Neutrophil (primary cell): ENCODE measurements at regions not wholly inside any gene's neighbourhood (a gene's known extent, or its start where the extent isn't known, plus 50 kb on each side); places are given as distances from the start of the nearest gene placed in this dataset.
A peak's percentile ranks its signal among the peaks of the same experiment; 100 is the strongest.

Experiments used
- H3K27ac ChIP-seq: fragments of 200-600 bp; sonication (generic); 2 replicates; pipeline ENCODE4 v1.5.1; 2016; ENCODE audit warnings: mild to moderate bottlenecking, moderate library complexity
- H3K27me3 ChIP-seq: fragments of 200-600 bp; sonication (generic); 2 replicates; pipeline ENCODE4 v1.6.0; 2016; ENCODE audit warnings: mild to moderate bottlenecking
- H3K36me3 ChIP-seq: fragments of 200-600 bp; sonication (generic); 2 replicates; pipeline ENCODE4 v1.5.1; 2017
- H3K4me1 ChIP-seq, 2 experiments: fragments of 200-600 bp in 1 of 2; sonication (generic) in 1 of 2; 1 replicate in 1 of 2; 2 replicates in 1 of 2; pipeline versions ENCODE4 v1.5.1 to v1.6.1; 2013 to 2016; ENCODE audit warnings: low read depth in 1 of 2, low read length in 1 of 2, mild to moderate bottlenecking in 1 of 2, moderate library complexity in 1 of 2; ENCODE audit not compliant: control insufficient read depth in 1 of 2, insufficient read depth in 1 of 2
- H3K4me3 ChIP-seq, 2 experiments: fragments of 200-600 bp in 1 of 2; sonication (generic) in 1 of 2; 1 replicate in 1 of 2; 2 replicates in 1 of 2; pipeline ENCODE4 v1.5.1; 2013 to 2016; ENCODE audit warnings: low read depth in 1 of 2, low read length in 1 of 2, mild to moderate bottlenecking in 1 of 2, moderate library complexity in 1 of 2
- H3K9me3 ChIP-seq: fragments of 200-600 bp; sonication (generic); 2 replicates; pipeline ENCODE4 v1.5.1; 2016
- TF ChIP-seq, protein P1 (sequence below): fragments of 200-600 bp; sonication (generic); IDR thresholded peaks from 2 replicates; pipeline ENCODE4 v1.5.1; 2016; ENCODE audit warnings: antibody characterized with exemption

DNA sequence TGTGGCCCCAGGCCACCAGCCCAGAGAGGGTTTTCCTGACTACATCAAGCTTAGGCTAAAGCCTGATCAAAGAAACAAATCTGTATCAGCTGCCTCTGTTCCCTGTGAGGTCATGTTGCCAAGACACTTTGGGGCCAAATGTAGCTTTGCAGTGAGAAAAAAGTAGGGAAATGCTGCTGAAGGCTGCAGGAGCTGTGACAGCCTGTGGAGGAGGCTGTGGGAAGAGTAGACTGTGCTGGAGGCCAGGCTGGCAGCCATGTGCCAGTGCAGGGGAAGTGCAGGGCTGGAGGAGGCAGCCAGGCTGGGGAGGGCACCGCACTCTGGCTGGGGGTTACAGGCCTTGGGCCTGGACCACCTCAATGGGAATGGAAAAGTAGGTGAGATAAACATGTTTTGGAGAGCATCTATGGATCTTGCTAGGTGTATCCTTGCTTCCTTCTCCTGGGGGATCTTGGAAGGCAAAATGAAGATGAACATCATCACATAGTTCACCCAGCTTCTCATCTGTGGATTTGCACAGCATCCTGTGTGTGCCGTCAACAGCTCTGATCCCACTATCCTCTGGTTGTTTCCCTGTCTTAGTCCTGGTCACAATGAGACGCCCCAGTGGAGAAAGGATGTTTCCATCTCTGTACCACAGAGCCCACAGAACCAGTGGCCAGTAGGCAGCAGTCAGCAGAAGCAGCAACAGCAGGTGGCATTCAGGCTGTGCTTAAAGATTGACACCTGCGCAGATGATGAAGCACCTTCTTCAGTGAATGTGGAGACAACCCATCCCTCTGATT lies 103.8 kb upstream of the COPS8 start:
- no peaks in the 10 kb centered on the region for H3K27me3 ChIP-seq
- no peaks in the 10 kb centered on the region for H3K36me3 ChIP-seq
- TF ChIP-seq, protein P1, sequence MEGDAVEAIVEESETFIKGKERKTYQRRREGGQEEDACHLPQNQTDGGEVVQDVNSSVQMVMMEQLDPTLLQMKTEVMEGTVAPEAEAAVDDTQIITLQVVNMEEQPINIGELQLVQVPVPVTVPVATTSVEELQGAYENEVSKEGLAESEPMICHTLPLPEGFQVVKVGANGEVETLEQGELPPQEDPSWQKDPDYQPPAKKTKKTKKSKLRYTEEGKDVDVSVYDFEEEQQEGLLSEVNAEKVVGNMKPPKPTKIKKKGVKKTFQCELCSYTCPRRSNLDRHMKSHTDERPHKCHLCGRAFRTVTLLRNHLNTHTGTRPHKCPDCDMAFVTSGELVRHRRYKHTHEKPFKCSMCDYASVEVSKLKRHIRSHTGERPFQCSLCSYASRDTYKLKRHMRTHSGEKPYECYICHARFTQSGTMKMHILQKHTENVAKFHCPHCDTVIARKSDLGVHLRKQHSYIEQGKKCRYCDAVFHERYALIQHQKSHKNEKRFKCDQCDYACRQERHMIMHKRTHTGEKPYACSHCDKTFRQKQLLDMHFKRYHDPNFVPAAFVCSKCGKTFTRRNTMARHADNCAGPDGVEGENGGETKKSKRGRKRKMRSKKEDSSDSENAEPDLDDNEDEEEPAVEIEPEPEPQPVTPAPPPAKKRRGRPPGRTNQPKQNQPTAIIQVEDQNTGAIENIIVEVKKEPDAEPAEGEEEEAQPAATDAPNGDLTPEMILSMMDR = no peak
- H3K4me1 ChIP-seq = peaks cover 21 to 27% of the 10 kb centered on the region in 2 experiments
- no peak overlapping the region for H3K4me3 ChIP-seq
- no peak overlapping the region for H3K27ac ChIP-seq
- no peaks in the 10 kb centered on the region for H3K9me3 ChIP-seq

GRCh38 chr2:236982693-236983455 lies 102.8 kb upstream of the COPS8 start:
- TF ChIP-seq, protein P1 = no peak
- H3K4me1 ChIP-seq = peaks cover 21 to 27% of the 10 kb centered on the region in 2 experiments
- no peak overlapping the region for H3K4me3 ChIP-seq
- H3K27ac ChIP-seq = no peak overlapping the region
- H3K36me3 ChIP-seq = no peaks in the 10 kb centered on the region
- H3K27me3 ChIP-seq = no peaks in the 10 kb centered on the region
- H3K9me3 ChIP-seq = no peaks in the 10 kb centered on the region

GRCh38 chr2:236984046-236984445 lies 101.6 kb upstream of the COPS8 start:
- TF ChIP-seq, protein P1 = no peak
- peaks cover 25 to 27% of the 10 kb centered on the region in 2 experiments for H3K4me1 ChIP-seq
- H3K36me3 ChIP-seq = no peaks in the 10 kb centered on the region
- H3K4me3 ChIP-seq = no peak overlapping the region
- no peaks in the 10 kb centered on the region for H3K27me3 ChIP-seq
- H3K27ac ChIP-seq = no peak overlapping the region
- no peaks in the 10 kb centered on the region for H3K9me3 ChIP-seq

- Histone ChIP-seq H3K27ac (no peak overlapping the region), H3K4me1 (peaks cover 37 to 42% of the 10 kb centered on the region in 2 experiments), H3K9me3 (no peaks in the 10 kb centered on the region), H3K27me3 (no peaks in the 10 kb centered on the region), H3K4me3 (no peak overlapping the region), H3K36me3 (no peaks in the 10 kb centered on the region)
- TF ChIP-seq, protein P1 = no peak
These were observed 99.8 kb upstream of the COPS8 start for GRCh38 chr2:236985761-236986339.

DNA sequence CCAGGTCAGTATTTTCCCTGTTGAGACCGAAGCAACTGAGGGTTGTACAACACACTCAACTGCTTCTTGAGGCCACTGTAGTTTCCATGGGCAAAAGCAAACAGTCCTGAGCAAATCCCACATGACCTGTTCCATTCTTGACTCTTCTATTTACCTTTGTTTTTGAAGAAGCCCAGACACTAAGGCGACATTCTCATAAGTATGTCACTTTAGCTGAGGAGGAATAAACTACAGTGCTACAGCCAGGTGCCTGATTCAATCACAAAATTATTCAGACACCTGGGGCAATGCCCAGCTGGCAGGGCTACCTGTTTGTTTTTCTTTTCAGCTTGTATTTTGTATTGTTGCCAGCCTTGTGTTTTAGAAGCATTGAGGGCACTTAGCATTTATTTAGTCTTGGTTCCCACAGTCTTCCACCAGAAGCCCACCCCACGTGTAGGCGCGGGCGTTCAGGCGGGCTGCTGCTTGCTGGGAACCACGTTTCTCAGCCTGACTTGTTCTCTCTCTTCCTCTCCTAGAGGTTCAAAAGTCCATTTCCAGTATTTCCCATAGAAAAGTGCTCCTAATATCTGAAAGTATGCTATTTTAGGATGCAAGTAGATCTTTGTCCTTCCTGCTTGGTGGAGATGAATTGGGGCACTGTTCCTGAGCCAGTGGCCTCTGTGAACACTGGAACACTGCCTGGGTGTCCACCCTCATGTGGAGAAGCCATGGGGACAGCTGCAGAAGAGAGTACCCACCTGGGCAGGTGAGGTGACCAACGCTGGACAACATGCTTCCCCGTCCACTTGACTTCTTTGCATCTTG lies 99.0 kb upstream of the COPS8 start:
- Histone ChIP-seq H3K27me3 (no peaks in the 10 kb centered on the region), H3K36me3 (no peaks in the 10 kb centered on the region), H3K9me3 (no peaks in the 10 kb centered on the region), H3K27ac (peak overlapping the region; percentile 94), H3K4me3 (no peak overlapping the region), H3K4me1 (peaks cover 37 to 42% of the 10 kb centered on the region in 2 experiments)
- TF ChIP-seq, protein P1 = no peak
